Spleen (tissue), 11 donors: ENCODE measurements at regions not wholly inside any gene's neighbourhood (a gene's known extent, or its start where the extent isn't known, plus 50 kb on each side); places are given as distances from the start of the nearest gene placed in this dataset.

Experiments used
- DNase-seq: peaks from one replicate; pipeline ENCODE4 v3.0.0-alpha.2; 2020
- H3K27ac ChIP-seq, 8 donors: fragments of 200-600 bp; sonication (generic) in 7 of 8; 1 replicate in 4 of 8; 2 replicates in 4 of 8; pipeline versions ENCODE4 v1.5.0 to v1.8.0; 2016 to 2021; ENCODE audit warnings: inconsistent platforms in 4 of 8, mild to moderate bottlenecking in 4 of 8, moderate library complexity in 1 of 8
- H3K27me3 ChIP-seq, 7 donors: fragments of 200-600 bp; sonication (generic) in 6 of 7; replicated peaks in 1 of 7; 1 replicate in 4 of 7; 2 replicates in 3 of 7; pipeline versions ENCODE4 v1.5.0 to v1.8.0; 2016 to 2021; ENCODE audit warnings: inconsistent platforms in 3 of 7, mild to moderate bottlenecking in 1 of 7
- H3K36me3 ChIP-seq, 6 donors: fragments of 200-600 bp; sonication (generic) in 5 of 6; 1 replicate in 4 of 6; 2 replicates in 2 of 6; pipeline versions ENCODE4 v1.5.0 to v1.8.0; 2016 to 2021; ENCODE audit warnings: inconsistent platforms in 2 of 6
- H3K4me1 ChIP-seq, 6 donors: fragments of 200-600 bp; sonication (generic) in 5 of 6; 1 replicate in 3 of 6; 2 replicates in 3 of 6; pipeline versions ENCODE4 v1.5.0 to v1.8.0; 2016 to 2021; ENCODE audit warnings: inconsistent platforms in 3 of 6
- H3K4me3 ChIP-seq, 8 donors: fragments of 200-600 bp; sonication (generic) in 7 of 8; 1 replicate in 4 of 8; 2 replicates in 4 of 8; pipeline versions ENCODE4 v1.5.0 to v1.8.0; 2016 to 2021; ENCODE audit warnings: inconsistent platforms in 4 of 8, mild to moderate bottlenecking in 4 of 8, moderate library complexity in 2 of 8
- H3K9me3 ChIP-seq, 8 donors: fragments of 200-600 bp; sonication (generic) in 7 of 8; 1 replicate in 4 of 8; 2 replicates in 4 of 8; pipeline versions ENCODE4 v1.5.0 to v1.8.0; 2016 to 2021; ENCODE audit warnings: inconsistent platforms in 4 of 8
- POLR2A ChIP-seq, 3 donors: fragments of 450-650 bp; IDR thresholded peaks; one replicate each; pipeline ENCODE4 v1.5.1; 2017; ENCODE audit warnings: antibody characterized with exemption in 3 of 3, mild to moderate bottlenecking in 1 of 3
- POLR2AphosphoS5 ChIP-seq, 3 donors: sonication (generic); formaldehyde crosslinking; IDR thresholded peaks; one replicate each; pipeline ENCODE4 v1.5.1; 2017; ENCODE audit warnings: antibody characterized with exemption in 3 of 3
- WGBS, 5 donors: extraction: QIAGEN DNeasy Blood & Tissue Kit in 3 of 5; methylation state at CpG; one replicate each; pipeline versions ENCODE4 v1.1.5 to v1.1.7; 2013 to 2018; 5-methylcytosine and 5-hydroxymethylcytosine counted together
- intact Hi-C: fragments of 100-400 bp; cut with DNase I; formaldehyde crosslinking; loops from one replicate; pipeline ENCODE4 v1.15.0; 2023; ENCODE audit warnings: low total_unique reads
- TF ChIP-seq, protein P1 (sequence below), 11 experiments: fragments of 200-600 bp in 7 of 11; fragments of 450-650 bp in 4 of 11; sonication (generic) in 4 of 11; IDR thresholded peaks in 8 of 11; conservative IDR thresholded peaks in 3 of 11; 1 replicate in 7 of 11; 2 replicates in 4 of 11; pipeline versions ENCODE4 v1.4.0 to v1.8.0; 2016 to 2021; ENCODE audit warnings: antibody characterized with exemption in 11 of 11, inconsistent platforms in 4 of 11, mild to moderate bottlenecking in 1 of 11
- donor health status: healthy with polysubstance abuse.
- donor health status: DM: no; HTN: no; CAD: no; lungs with moderate emphysema.
- donor health status: DM: no; HTN: no; CAD: no.
- donor health status: Bipolar disorder and iron deficiency.
- donor health status: healthy.
- donor health status: DM: no; HTN: no; CAD: no.
- donor health status: DM: yes; HTN: yes; CAD: no.

DNA sequence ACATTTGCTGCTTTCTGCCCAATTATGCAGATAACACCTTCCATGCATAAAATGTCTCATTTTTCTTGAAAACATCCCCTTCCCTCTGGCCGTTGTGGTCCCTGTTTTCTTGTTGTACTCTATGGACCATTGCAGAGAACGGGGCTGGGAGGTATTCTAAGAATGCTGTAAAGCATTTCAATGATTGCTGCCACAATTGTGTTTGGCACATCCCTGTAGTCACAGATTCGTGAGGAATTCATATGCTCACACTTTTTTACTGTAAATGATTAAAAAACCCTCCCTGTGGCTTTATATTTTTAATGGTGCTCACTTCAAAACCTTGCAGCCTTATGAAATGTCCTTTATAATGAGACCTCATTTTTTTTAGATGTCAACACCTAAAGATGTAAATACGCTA is 207.2 kb upstream of the GBE1 start:
- 60 to 78% (median 73%) methylated on average over 4 of the region's 4 CpGs for WGBS, 5 donors
- Histone ChIP-seq H3K4me3 (no peak overlapping the region), H3K27ac (no peak overlapping the region), H3K4me1 (no peaks in the 10 kb centered on the region), H3K36me3 (no peaks in the 10 kb centered on the region), H3K27me3 (no peaks in the 10 kb centered on the region), H3K9me3 (peaks cover 0 to 7% (median 0%) of the 10 kb centered on the region in 8 donors)
- no peak for DNase-seq
- TF ChIP-seq POLR2AphosphoS5 (IDR thresholded peaks at IDR 0.05) (no peak), POLR2A (IDR thresholded peaks at IDR 0.05) (no peak)
- TF ChIP-seq, protein P1, sequence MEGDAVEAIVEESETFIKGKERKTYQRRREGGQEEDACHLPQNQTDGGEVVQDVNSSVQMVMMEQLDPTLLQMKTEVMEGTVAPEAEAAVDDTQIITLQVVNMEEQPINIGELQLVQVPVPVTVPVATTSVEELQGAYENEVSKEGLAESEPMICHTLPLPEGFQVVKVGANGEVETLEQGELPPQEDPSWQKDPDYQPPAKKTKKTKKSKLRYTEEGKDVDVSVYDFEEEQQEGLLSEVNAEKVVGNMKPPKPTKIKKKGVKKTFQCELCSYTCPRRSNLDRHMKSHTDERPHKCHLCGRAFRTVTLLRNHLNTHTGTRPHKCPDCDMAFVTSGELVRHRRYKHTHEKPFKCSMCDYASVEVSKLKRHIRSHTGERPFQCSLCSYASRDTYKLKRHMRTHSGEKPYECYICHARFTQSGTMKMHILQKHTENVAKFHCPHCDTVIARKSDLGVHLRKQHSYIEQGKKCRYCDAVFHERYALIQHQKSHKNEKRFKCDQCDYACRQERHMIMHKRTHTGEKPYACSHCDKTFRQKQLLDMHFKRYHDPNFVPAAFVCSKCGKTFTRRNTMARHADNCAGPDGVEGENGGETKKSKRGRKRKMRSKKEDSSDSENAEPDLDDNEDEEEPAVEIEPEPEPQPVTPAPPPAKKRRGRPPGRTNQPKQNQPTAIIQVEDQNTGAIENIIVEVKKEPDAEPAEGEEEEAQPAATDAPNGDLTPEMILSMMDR (IDR thresholded peaks at IDR 0.05 in 8 of 11, conservative IDR thresholded peaks at IDR 0.05 in 3 of 11), result no peak
- intact Hi-C loops, result no loop called here

DNA sequence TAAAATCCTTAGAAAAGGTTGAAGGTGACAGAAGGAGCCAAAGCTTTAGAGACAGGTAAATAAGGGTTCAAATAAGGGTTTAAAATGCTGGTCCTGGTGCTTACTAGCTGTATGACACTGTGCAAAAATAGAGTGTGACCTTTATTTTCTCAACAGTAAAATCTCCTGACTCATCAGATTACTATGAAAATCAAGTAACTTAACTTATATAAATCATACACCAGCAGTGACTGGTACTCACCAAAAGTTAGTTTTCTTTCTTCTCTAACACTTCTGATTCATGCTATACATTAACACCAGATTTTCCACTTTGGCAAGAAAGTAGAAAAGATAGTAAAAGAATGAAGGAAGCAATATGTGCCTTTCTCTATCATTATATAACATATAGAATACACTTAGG is 205.9 kb upstream of the GBE1 start:
- H3K27me3 ChIP-seq, result no peaks in the 10 kb centered on the region
- H3K36me3 ChIP-seq, result no peaks in the 10 kb centered on the region
- H3K4me1 ChIP-seq, result no peaks in the 10 kb centered on the region
- H3K27ac ChIP-seq, result no peak overlapping the region
- intact Hi-C loops, result no loop called here
- H3K4me3 ChIP-seq, result no peak overlapping the region
- TF ChIP-seq POLR2AphosphoS5 (IDR thresholded peaks at IDR 0.05), result no peak
- TF ChIP-seq POLR2A (IDR thresholded peaks at IDR 0.05), result no peak
- TF ChIP-seq, protein P1 (IDR thresholded peaks at IDR 0.05 in 8 of 11, conservative IDR thresholded peaks at IDR 0.05 in 3 of 11), result no peak
- peaks cover 0 to 7% (median 0%) of the 10 kb centered on the region in 8 donors for H3K9me3 ChIP-seq
- no peak for DNase-seq

DNA sequence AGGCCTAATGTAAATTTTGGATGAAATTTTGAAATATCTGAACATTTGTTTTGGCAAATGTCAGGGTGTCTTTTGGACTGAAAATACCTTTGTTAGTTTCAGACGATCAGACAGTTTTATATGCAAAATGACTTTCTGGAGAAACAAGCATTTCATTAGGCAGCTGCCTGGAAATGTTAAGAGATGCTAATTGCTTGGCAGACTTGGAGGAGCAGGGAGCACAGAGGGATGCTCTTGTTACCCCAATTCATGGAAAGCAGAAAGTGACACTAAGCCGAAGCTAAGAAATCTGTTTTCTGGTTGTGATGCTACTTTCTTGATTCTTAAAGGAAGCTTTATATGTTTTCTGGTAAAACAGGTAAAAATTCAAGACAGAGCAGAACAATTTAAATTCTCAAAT is 204.3 kb upstream of the GBE1 start:
- TF ChIP-seq POLR2AphosphoS5 (IDR thresholded peaks at IDR 0.05) (no peak), POLR2A (IDR thresholded peaks at IDR 0.05) (no peak)
- Histone ChIP-seq H3K36me3 (no peaks in the 10 kb centered on the region), H3K4me1 (no peaks in the 10 kb centered on the region), H3K4me3 (no peak overlapping the region), H3K27ac (no peak overlapping the region), H3K27me3 (no peaks in the 10 kb centered on the region), H3K9me3 (no peaks in the 10 kb centered on the region)
- WGBS, 5 donors, result 61 to 79% (median 75%) methylated on average over 2 of the region's 2 CpGs
- no peak for DNase-seq
- intact Hi-C loops, result no loop called here

DNA sequence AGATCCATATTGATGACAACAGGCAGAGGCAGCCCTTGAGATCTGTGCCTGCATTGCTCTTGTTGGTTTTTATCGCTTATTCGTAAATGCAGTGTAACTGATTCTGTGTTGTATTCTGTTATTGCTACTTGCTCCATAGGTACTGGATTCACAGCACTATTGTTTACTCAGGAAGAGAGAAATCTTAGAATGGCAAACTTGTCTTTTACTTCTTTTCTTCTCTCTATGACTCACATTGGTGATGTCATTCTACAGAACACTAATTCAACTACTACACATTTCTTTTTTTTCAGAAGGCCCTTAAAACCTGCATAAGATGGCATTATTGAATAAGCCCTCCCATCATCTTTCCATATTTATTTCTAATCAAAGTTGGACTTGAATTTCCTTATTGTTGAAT is 201.0 kb upstream of the GBE1 start:
- TF ChIP-seq, protein P1 (IDR thresholded peaks at IDR 0.05 in 8 of 11, conservative IDR thresholded peaks at IDR 0.05 in 3 of 11), result no peak
- TF ChIP-seq POLR2AphosphoS5 (IDR thresholded peaks at IDR 0.05) (no peak), POLR2A (IDR thresholded peaks at IDR 0.05) (no peak)
- WGBS, 5 donors, result 97 to 98% (median 97%) methylated on average over 2 of the region's 2 CpGs
- intact Hi-C loops, result no loop called here
- no peaks in the 10 kb centered on the region for H3K27me3 ChIP-seq
- no peak overlapping the region for H3K4me3 ChIP-seq
- no peaks in the 10 kb centered on the region for H3K4me1 ChIP-seq
- no peak for DNase-seq
- no peak overlapping the region for H3K27ac ChIP-seq
- H3K9me3 ChIP-seq, result no peaks in the 10 kb centered on the region
- no peaks in the 10 kb centered on the region for H3K36me3 ChIP-seq
